SU-DHL-6 (cell line): ENCODE measurements at regions not wholly inside any gene's neighbourhood (a gene's known extent, or its start where the extent isn't known, plus 50 kb on each side); places are given as distances from the start of the nearest gene placed in this dataset.

Experiments
- H2AFZ ChIP-seq: fragments of 200-600 bp; sonication (generic); 2 replicates; pipeline ENCODE4 v1.6.1; 2014; ENCODE audit warnings: low read depth, mild to moderate bottlenecking, moderate library complexity, mixed read lengths, antibody characterized with exemption, low read length; ENCODE audit not compliant: severe bottlenecking
- H3F3A ChIP-seq: fragments of 200-600 bp; shearing (Covaris generic); 2 replicates; pipeline ENCODE4 v1.6.0; 2016; ENCODE audit warnings: antibody characterized with exemption, mild to moderate bottlenecking; ENCODE audit not compliant: insufficient read depth
- H3K27ac ChIP-seq: fragments of 200-600 bp; sonication (generic); 2 replicates; pipeline ENCODE4 v1.5.1; 2016; ENCODE audit warnings: low read depth, mild to moderate bottlenecking, low read length, moderate library complexity, mixed read lengths
- H3K27me3 ChIP-seq: fragments of 200-600 bp; sonication (generic), shearing (Covaris generic); 2 replicates; pipeline ENCODE4 v1.6.0; 2014; ENCODE audit warnings: mild to moderate bottlenecking, low read length
- H3K36me3 ChIP-seq: fragments of 200-600 bp; sonication (generic); 2 replicates; pipeline ENCODE4 v1.6.1; 2014; ENCODE audit warnings: mild to moderate bottlenecking, low read length, mixed read lengths
- H3K4me2 ChIP-seq: fragments of 300-600, 200-600 bp; shearing (Covaris generic), sonication (generic); 2 replicates; pipeline ENCODE4 v1.6.0; 2014; ENCODE audit warnings: low read length, low read depth, mild to moderate bottlenecking; ENCODE audit not compliant: poor library complexity, severe bottlenecking
- H3K4me3 ChIP-seq: fragments of 200-600 bp; sonication (generic); 2 replicates; pipeline ENCODE4 v1.5.1; 2014; ENCODE audit warnings: antibody characterized with exemption, low read length, mild to moderate bottlenecking, mixed read lengths; ENCODE audit not compliant: insufficient read depth, poor library complexity, severe bottlenecking
- H3K79me2 ChIP-seq: fragments of 200-600 bp; sonication (generic); 2 replicates; pipeline ENCODE4 v1.6.1; 2014; ENCODE audit warnings: mild to moderate bottlenecking, low read length, moderate library complexity; ENCODE audit not compliant: insufficient read depth
- H3K9ac ChIP-seq: fragments of 200-600 bp; sonication (generic); 2 replicates; pipeline ENCODE4 v1.7.0; 2014; ENCODE audit warnings: mild to moderate bottlenecking, low read length
- H3K9me2 ChIP-seq: fragments of 200-600 bp; sonication (generic); replicated peaks from 2 replicates; pipeline ENCODE4 v1.6.1; 2014; ENCODE audit warnings: low read length; ENCODE audit not compliant: insufficient read depth
- H3K9me3 ChIP-seq: fragments of 200-600 bp; sonication (generic); 2 replicates; pipeline ENCODE4 v1.6.1; 2014; ENCODE audit warnings: low read length, mixed read lengths; ENCODE audit not compliant: insufficient read depth
- H4K20me1 ChIP-seq: fragments of 200-600 bp; sonication (generic); 2 replicates; pipeline ENCODE4 v1.6.1; 2014; ENCODE audit warnings: low read depth, mild to moderate bottlenecking, antibody characterized with exemption, low read length, moderate library complexity, mixed read lengths
- EZH2phosphoT487 ChIP-seq: fragments of 200-600 bp; sonication (generic), shearing (Covaris generic); conservative IDR thresholded peaks from 2 replicates; pipeline ENCODE4 v1.6.1; 2018; ENCODE audit warnings: mild to moderate bottlenecking, antibody characterized with exemption, low read length, moderate library complexity, mixed read lengths
- TF ChIP-seq, protein P1 (sequence below): fragments of 200-600 bp; sonication (generic); IDR thresholded peaks from one replicate; pipeline ENCODE4 v1.5.1; 2017; ENCODE audit warnings: antibody characterized with exemption, mild to moderate bottlenecking, low read length, moderate library complexity; ENCODE audit not compliant: insufficient read depth, poor library complexity, severe bottlenecking

DNA sequence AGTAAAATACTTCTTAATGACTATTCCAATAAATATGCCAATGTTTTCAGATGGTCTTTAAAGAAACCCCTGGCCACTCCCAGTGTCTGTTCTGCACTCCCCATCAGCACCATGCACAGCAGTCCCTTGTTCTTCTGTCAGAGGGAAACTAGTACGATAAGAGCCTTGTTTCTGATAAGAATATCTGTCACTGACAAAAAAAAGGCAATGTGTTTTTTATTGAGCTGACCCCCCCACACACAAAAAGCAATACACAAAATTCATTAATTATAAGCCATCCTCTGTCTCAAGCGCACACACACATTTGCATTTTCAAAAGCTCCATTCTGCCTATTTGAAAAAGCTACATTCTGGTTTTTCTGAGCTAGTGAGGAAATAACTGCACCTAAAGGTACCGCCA lies 119.1 kb downstream of the ENC1 start:
- H3K9ac ChIP-seq, result no peak overlapping the region
- H4K20me1 ChIP-seq, result no peaks in the 10 kb centered on the region
- no peaks in the 10 kb centered on the region for H3K27me3 ChIP-seq
- H3K4me3 ChIP-seq, result no peak overlapping the region
- no peak overlapping the region for H2AFZ ChIP-seq
- H3K27ac ChIP-seq, result no peak overlapping the region
- no peak overlapping the region for H3K4me2 ChIP-seq
- H3K9me2 ChIP-seq, result no peaks in the 10 kb centered on the region
- no peaks in the 10 kb centered on the region for H3K79me2 ChIP-seq
- no peaks in the 10 kb centered on the region for H3F3A ChIP-seq
- 0 out of 2 replicates have a peak, but pooled peaks cover 7% of the 10 kb centered on the region for H3K9me3 ChIP-seq
- TF ChIP-seq EZH2phosphoT487, result no peak
- no peaks in the 10 kb centered on the region for H3K36me3 ChIP-seq

DNA sequence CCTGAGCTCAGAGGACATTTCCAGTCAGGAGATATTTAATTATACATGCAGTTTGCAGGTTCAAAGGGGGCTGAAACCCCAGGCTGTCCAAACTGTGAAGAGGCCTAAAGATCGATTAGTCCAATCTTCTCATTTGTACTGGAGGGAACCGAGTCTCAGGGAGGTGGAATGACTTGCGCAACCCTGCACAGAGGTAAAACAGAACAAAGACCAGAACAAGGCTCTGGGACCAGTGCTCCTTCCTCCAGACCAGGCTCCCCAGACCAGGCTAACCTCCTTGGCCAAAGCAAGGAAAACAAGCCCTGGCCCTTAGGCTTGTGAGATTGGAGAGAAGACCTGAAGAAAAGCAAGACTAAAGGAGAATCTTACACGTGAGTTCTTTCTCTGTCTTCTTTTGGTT lies 120.8 kb downstream of the ENC1 start:
- Histone ChIP-seq H3K27ac (no peak overlapping the region), H3K4me2 (no peak overlapping the region), H2AFZ (no peak overlapping the region), H3F3A (no peaks in the 10 kb centered on the region), H3K9ac (no peak overlapping the region), H3K79me2 (no peaks in the 10 kb centered on the region), H3K27me3 (no peaks in the 10 kb centered on the region), H3K36me3 (no peaks in the 10 kb centered on the region), H3K4me3 (no peak overlapping the region), H4K20me1 (no peaks in the 10 kb centered on the region), H3K9me3 (0 out of 2 replicates have a peak, but pooled peaks cover 7% of the 10 kb centered on the region), H3K9me2 (no peaks in the 10 kb centered on the region)
- TF ChIP-seq EZH2phosphoT487, result no peak
- TF ChIP-seq, protein P1, sequence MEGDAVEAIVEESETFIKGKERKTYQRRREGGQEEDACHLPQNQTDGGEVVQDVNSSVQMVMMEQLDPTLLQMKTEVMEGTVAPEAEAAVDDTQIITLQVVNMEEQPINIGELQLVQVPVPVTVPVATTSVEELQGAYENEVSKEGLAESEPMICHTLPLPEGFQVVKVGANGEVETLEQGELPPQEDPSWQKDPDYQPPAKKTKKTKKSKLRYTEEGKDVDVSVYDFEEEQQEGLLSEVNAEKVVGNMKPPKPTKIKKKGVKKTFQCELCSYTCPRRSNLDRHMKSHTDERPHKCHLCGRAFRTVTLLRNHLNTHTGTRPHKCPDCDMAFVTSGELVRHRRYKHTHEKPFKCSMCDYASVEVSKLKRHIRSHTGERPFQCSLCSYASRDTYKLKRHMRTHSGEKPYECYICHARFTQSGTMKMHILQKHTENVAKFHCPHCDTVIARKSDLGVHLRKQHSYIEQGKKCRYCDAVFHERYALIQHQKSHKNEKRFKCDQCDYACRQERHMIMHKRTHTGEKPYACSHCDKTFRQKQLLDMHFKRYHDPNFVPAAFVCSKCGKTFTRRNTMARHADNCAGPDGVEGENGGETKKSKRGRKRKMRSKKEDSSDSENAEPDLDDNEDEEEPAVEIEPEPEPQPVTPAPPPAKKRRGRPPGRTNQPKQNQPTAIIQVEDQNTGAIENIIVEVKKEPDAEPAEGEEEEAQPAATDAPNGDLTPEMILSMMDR, result no peak

DNA sequence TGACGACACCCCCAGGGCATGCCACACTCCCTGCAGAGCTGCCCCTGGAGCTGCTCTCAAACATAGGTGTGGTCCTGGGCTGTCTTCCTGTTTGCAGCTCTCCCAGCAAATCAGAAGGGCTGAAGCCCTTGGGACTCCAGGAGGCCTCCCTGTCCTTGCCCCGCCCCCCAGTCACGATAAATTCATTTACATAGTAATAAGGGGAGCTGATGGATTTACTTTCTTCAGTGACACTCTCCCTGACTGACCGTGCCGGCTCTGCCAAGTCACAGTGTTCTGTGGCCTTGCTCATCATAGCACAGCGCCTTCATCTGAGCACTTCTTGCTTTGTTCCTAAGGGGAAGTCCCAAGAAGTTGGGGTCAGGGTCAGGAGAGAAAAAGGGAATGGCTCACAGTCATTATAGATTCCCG lies 121.4 kb downstream of the ENC1 start:
- H3K4me2 ChIP-seq, result no peak overlapping the region

DNA sequence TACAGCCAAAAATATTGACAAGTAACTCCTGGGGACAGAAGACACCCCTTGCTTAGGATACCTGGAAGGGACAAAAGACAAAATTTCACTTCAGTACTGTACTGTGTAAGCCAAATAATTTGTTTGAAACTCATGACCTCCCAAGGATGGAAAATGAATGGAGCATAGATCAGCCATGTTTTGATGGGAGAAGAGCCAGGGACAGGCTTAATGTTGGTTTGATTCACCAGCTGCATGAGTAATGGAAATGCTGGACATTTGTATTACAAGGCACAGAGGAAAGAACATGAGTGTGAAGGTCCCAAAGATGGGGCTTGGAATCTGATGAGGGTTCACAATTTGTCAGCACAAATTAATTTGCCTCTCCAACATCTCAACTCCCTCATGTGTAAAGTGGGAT lies 122.8 kb downstream of the ENC1 start:
- 0 out of 2 replicates have a peak, but pooled peaks cover 5% of the 10 kb centered on the region for H3K9me3 ChIP-seq
- TF ChIP-seq, protein P1, result no peak
- no peak for TF ChIP-seq EZH2phosphoT487

More for the DNA sequence above, 121.4 kb downstream of the ENC1 start:
- no peaks in the 10 kb centered on the region for H3K9me2 ChIP-seq
- no peaks in the 10 kb centered on the region for H3K79me2 ChIP-seq
- H3F3A ChIP-seq, result no peaks in the 10 kb centered on the region
- TF ChIP-seq EZH2phosphoT487, result no peak
- no peak overlapping the region for H3K4me3 ChIP-seq
- H3K36me3 ChIP-seq, result no peaks in the 10 kb centered on the region
- 0 out of 2 replicates have a peak, but pooled peaks cover 7% of the 10 kb centered on the region for H3K9me3 ChIP-seq
- H4K20me1 ChIP-seq, result no peaks in the 10 kb centered on the region
- no peak overlapping the region for H2AFZ ChIP-seq
- H3K9ac ChIP-seq, result no peak overlapping the region
- no peaks in the 10 kb centered on the region for H3K27me3 ChIP-seq
- H3K27ac ChIP-seq, result no peak overlapping the region

More for the DNA sequence above, 122.8 kb downstream of the ENC1 start:
- Histone ChIP-seq H3K4me2 (no peak overlapping the region), H3K9me2 (no peaks in the 10 kb centered on the region), H3K36me3 (no peaks in the 10 kb centered on the region), H3K27ac (no peak overlapping the region), H3K79me2 (no peaks in the 10 kb centered on the region), H3F3A (no peaks in the 10 kb centered on the region), H3K27me3 (no peaks in the 10 kb centered on the region), H2AFZ (no peak overlapping the region), H4K20me1 (no peaks in the 10 kb centered on the region), H3K9ac (no peak overlapping the region), H3K4me3 (no peak overlapping the region)
